H1 (cell line): ENCODE measurements at regions not wholly inside any gene's neighbourhood (a gene's known extent, or its start where the extent isn't known, plus 50 kb on each side); places are given as distances from the start of the nearest gene placed in this dataset.

Experiments used
- ASH2L ChIP-seq: fragments of 200-600, 300-600 bp; sonication (generic); IDR thresholded peaks from one replicate; pipeline ENCODE4 v1.7.1; 2017; ENCODE audit warnings: low read length
- EZH2 ChIP-seq: fragments of 200-600 bp; sonication (generic); IDR thresholded peaks from 2 replicates; pipeline ENCODE4 v1.7.1; 2012; ENCODE audit warnings: low read depth, mild to moderate bottlenecking, moderate library complexity, low read length, inconsistent platforms; ENCODE audit not compliant: severe bottlenecking
- GTF2F1 ChIP-seq: IDR thresholded peaks from 2 replicates; pipeline ENCODE4 v1.6.1; 2012; ENCODE audit warnings: low read depth, low read length, improper control_type of control experiment, borderline replicate concordance
- JUND ChIP-seq: IDR thresholded peaks from 2 replicates; pipeline ENCODE4 v1.6.1; 2011; ENCODE audit warnings: mild to moderate bottlenecking, improper control_type of control experiment, low read length
- POLR2AphosphoS5 ChIP-seq: IDR thresholded peaks from 2 replicates; pipeline ENCODE4 v1.6.1; 2011; ENCODE audit warnings: low read depth, low read length
- RAD21 ChIP-seq, 2 experiments: IDR thresholded peaks in 1 of 2; conservative IDR thresholded peaks in 1 of 2; 2 replicates each; pipeline ENCODE4 v1.6.1; 2011; ENCODE audit warnings: low read depth in 2 of 2, low read length in 2 of 2, improper control_type of control experiment in 1 of 2, inconsistent platforms in 1 of 2, mild to moderate bottlenecking in 1 of 2, moderate library complexity in 1 of 2
- RNF2 ChIP-seq: fragments of 200-900, 300-1000 bp; sonication (generic); IDR thresholded peaks from 2 replicates; pipeline ENCODE4 v1.7.1; 2016; ENCODE audit warnings: borderline replicate concordance, low read depth, mild to moderate bottlenecking, antibody characterized with exemption, low read length; ENCODE audit not compliant: poor library complexity, severe bottlenecking; ENCODE audit errors: missing control alignments
- SIN3A ChIP-seq, 2 experiments: IDR thresholded peaks in 1 of 2; conservative IDR thresholded peaks in 1 of 2; 2 replicates each; pipeline ENCODE4 v1.6.1; 2011 to 2012; ENCODE audit warnings: low read length in 2 of 2, improper control_type of control experiment in 1 of 2, low read depth in 1 of 2, mild to moderate bottlenecking in 1 of 2
- SP1 ChIP-seq: IDR thresholded peaks from 2 replicates; pipeline ENCODE4 v1.6.1; 2011; ENCODE audit warnings: low read depth, low read length
- SUZ12 ChIP-seq: fragments of 200-600 bp; sonication (generic); IDR thresholded peaks from 2 replicates; pipeline ENCODE4 v1.6.1; 2012; ENCODE audit warnings: mild to moderate bottlenecking, inconsistent platforms, low read length, moderate library complexity, mixed read lengths
- YY1 ChIP-seq: IDR thresholded peaks from 2 replicates; pipeline ENCODE4 v1.6.1; 2011; ENCODE audit warnings: low read depth, mild to moderate bottlenecking, low read length

- TF ChIP-seq GTF2F1 (no peak), SUZ12 (no peak), SIN3A (conservative IDR thresholded peaks at IDR 0.05 in 1 of 2, IDR thresholded peaks at IDR 0.05 in 1 of 2; ENCODE audit: low read depth in 1 of 2, low read length in 2 of 2) (no peak), EZH2 (no peak), YY1 (no peak), SP1 (no peak), RNF2 (no peak), JUND (no peak), ASH2L (no peak), RAD21 (IDR thresholded peaks at IDR 0.05 in 1 of 2, conservative IDR thresholded peaks at IDR 0.05 in 1 of 2; ENCODE audit: low read depth in 2 of 2, low read length in 2 of 2) (no peak), POLR2AphosphoS5 (no peak)
These were observed 367.9 kb downstream of the METTL15 start for GRCh38 chr11:28476049-28476448.
